DND-41 (cell line): ENCODE measurements at regions not wholly inside any gene's neighbourhood (a gene's known extent, or its start where the extent isn't known, plus 50 kb on each side); places are given as distances from the start of the nearest gene placed in this dataset.
"Not testable (repeated sequence)": the region's sequence is repeated elsewhere in the genome, so short reads cannot be mapped to it uniquely, and the experiment has no call there.

Experiments
- EZH2 ChIP-seq: IDR thresholded peaks from 3 replicates; pipeline ENCODE4 v1.6.1; 2012; ENCODE audit warnings: borderline replicate concordance, low read depth, mild to moderate bottlenecking, moderate library complexity, low read length, inconsistent platforms; ENCODE audit not compliant: severe bottlenecking
- TF ChIP-seq, protein P1 (sequence below): IDR thresholded peaks from 2 replicates; pipeline ENCODE4 v1.5.1; 2012; ENCODE audit warnings: borderline replicate concordance, low read length, moderate library complexity, mild to moderate bottlenecking; ENCODE audit not compliant: poor library complexity, severe bottlenecking; ENCODE audit errors: extremely low read depth

DNA sequence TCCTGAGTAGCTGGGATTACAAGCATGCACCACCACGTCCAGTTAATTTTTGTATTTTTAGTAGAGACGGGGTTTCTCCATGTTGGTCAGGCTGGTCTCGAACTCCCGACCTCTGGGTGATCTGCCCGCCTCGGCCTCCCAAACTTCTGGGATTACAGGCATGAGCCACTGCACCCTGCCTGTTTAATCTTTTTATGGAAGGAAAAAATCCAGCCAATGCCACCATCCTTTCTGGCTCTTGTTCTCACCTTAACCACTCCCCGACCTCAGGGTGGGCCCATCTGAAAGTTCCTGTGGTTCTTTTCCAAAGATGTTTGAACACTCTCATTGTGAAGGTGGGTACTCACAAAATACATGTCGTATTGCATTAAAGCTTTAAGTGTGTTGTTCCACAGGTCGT, 336.2 kb downstream of the TCERG1L start:
- TF ChIP-seq, protein P1, sequence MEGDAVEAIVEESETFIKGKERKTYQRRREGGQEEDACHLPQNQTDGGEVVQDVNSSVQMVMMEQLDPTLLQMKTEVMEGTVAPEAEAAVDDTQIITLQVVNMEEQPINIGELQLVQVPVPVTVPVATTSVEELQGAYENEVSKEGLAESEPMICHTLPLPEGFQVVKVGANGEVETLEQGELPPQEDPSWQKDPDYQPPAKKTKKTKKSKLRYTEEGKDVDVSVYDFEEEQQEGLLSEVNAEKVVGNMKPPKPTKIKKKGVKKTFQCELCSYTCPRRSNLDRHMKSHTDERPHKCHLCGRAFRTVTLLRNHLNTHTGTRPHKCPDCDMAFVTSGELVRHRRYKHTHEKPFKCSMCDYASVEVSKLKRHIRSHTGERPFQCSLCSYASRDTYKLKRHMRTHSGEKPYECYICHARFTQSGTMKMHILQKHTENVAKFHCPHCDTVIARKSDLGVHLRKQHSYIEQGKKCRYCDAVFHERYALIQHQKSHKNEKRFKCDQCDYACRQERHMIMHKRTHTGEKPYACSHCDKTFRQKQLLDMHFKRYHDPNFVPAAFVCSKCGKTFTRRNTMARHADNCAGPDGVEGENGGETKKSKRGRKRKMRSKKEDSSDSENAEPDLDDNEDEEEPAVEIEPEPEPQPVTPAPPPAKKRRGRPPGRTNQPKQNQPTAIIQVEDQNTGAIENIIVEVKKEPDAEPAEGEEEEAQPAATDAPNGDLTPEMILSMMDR, result not testable (repeated sequence)
- not testable (repeated sequence) for TF ChIP-seq EZH2
